GM13977 (cell line): ENCODE measurements at regions not wholly inside any gene's neighbourhood (a gene's known extent, or its start where the extent isn't known, plus 50 kb on each side); places are given as distances from the start of the nearest gene placed in this dataset.

Source experiments
- DNase-seq: peaks from one replicate; pipeline ENCODE4 v3.0.0; 2012; ENCODE audit warnings: low spot score
- in situ Hi-C: fragments of 300-500 bp; cut with MboI; formaldehyde crosslinking; loops from one replicate; pipeline ENCODE4 v1.12.0; 2022; ENCODE audit warnings: low sequenced_read_pairs, low pct_unique_long_range_greater_than_20kb, mixed read lengths, inconsistent platforms; ENCODE audit not compliant: unreplicated experiment
- TF ChIP-seq, protein P1 (sequence below): IDR thresholded peaks from 2 replicates; pipeline ENCODE4 v1.5.1; 2012; ENCODE audit warnings: mild to moderate bottlenecking, control low read depth; ENCODE audit not compliant: insufficient read depth; ENCODE audit errors: extremely low read depth, missing control alignments

- TF ChIP-seq, protein P1, sequence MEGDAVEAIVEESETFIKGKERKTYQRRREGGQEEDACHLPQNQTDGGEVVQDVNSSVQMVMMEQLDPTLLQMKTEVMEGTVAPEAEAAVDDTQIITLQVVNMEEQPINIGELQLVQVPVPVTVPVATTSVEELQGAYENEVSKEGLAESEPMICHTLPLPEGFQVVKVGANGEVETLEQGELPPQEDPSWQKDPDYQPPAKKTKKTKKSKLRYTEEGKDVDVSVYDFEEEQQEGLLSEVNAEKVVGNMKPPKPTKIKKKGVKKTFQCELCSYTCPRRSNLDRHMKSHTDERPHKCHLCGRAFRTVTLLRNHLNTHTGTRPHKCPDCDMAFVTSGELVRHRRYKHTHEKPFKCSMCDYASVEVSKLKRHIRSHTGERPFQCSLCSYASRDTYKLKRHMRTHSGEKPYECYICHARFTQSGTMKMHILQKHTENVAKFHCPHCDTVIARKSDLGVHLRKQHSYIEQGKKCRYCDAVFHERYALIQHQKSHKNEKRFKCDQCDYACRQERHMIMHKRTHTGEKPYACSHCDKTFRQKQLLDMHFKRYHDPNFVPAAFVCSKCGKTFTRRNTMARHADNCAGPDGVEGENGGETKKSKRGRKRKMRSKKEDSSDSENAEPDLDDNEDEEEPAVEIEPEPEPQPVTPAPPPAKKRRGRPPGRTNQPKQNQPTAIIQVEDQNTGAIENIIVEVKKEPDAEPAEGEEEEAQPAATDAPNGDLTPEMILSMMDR: no peak
- in situ Hi-C loops: no loop called here
- no peak for DNase-seq
Measured at GRCh38 chr12:88947486-88948043, 367.3 kb upstream of the KITLG start.

GRCh38 chr12:88946372-88946997 is 366.2 kb upstream of the KITLG start:
- TF ChIP-seq, protein P1: no peak
- DNase-seq: no peak
- in situ Hi-C loops: no loop called here

DNA sequence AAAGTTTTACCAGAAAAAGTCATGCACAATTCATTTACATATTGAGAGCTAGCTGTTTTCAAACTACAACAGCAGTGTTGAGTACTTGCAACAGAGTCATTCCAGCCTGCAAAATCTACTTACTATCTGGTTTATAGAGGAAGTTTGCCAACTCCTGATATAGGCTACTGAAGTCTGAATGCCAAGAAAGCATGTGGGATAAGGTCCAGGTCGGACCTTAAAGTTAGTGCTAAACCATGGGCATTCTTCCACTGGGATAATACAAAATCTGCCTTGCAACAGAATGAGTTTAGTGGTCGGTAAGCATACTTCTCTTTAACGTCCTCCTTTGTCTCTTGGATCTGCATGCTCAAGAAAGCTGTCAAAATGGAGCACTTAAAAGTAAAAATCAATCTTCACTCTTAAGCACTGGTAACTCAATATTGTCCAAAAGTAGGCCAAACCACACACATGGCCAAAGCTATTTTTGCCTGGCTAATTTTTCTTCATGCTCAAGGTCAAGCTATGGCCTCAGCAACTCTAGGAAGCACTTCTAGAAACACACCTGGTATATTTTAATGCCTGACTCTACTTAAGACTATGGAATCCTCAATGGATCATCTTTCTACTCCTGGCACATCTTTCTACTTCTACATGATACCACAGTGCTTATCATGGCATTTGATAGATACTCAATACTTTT is 364.9 kb upstream of the KITLG start:
- TF ChIP-seq, protein P1: no peak
- in situ Hi-C loops: no loop called here
- DNase-seq: no peak

DNA sequence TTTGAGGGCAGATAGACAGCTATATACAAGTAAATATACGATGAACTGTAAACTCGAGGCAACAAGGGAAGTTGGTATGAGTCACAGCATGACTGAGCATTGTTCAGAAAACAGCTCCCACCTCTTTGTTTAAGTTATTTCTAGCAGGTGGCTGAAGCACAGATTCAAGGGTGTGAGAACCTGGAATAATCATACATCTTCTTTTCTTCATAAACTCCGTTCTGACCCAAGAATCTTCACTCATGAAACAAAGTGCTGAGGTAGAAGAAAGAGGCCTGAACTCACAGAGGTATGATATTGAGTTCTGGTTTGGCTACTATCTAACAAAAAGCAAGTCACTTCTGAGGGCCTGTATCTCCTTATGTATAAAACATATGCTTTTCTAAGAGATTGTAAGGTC is 364.1 kb upstream of the KITLG start:
- in situ Hi-C loops: no loop called here
- TF ChIP-seq, protein P1: no peak
- no peak for DNase-seq

DNA sequence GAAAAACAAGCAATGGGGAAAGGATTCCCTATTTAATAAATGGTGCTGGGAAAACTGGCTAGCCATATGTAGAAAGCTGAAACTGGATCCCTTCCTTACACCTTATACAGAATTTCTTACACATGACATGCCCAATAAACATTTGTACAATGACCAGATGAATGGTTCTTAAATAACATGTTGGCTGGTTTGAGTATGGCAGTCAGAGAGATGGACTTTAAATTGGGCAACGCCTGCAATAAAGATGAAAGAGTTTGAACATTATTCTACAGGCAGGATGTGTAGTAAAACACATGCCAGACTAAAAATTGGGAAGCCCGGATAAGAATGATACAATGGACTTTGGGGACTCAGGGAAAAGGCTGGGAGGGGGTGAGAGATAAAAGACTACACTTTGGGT is 360.6 kb upstream of the KITLG start:
- TF ChIP-seq, protein P1: no peak
- DNase-seq: no peak
- in situ Hi-C loops: no loop called here

DNA sequence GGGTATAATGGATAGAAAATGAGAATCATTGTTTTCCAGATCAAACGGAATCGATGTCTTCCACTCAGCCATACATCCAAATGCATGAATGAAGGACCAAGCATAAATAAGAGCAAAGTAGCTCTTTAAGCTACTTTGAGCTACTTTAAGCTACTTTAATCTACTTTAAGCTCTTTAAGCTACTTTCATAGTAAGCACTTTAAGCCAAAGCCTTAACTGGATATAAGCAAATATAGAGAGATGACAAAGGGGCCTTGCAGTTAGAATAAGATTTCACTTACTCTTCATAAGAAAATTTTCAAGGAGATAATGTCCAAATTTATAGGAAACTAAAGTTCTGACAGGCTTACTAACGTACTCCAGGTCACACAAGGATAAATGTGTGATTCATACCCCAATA is 355.6 kb upstream of the KITLG start:
- TF ChIP-seq, protein P1: no peak
- DNase-seq: no peak
- in situ Hi-C loops: no loop called here
